DND-41 (cell line): ENCODE measurements at regions not wholly inside any gene's neighbourhood (a gene's known extent, or its start where the extent isn't known, plus 50 kb on each side); places are given as distances from the start of the nearest gene placed in this dataset.

Experiments used
- ATAC-seq: fragments of 200-7000 bp; cut with Tn5 transposase; 3 replicates; pipeline ENCODE4 v1.9.1; 2021; ENCODE audit warnings: low read depth; ENCODE audit not compliant: insufficient read depth
- DNase-seq: peaks from one replicate; pipeline ENCODE4 v3.0.0-alpha.2; 2020
- H2AFZ ChIP-seq: 2 replicates; pipeline ENCODE4 v1.6.0; 2012; ENCODE audit warnings: low read depth, low read length
- H3K27ac ChIP-seq: 2 replicates; pipeline ENCODE4 v1.5.1; 2012; ENCODE audit warnings: low read length, inconsistent platforms
- H3K27me3 ChIP-seq: fragments of 200-600 bp; sonication (generic); 2 replicates; pipeline ENCODE4 v1.6.0; 2012; ENCODE audit warnings: low read length, mild to moderate bottlenecking, inconsistent platforms; ENCODE audit not compliant: insufficient read depth, poor library complexity
- H3K36me3 ChIP-seq: 2 replicates; pipeline ENCODE4 v1.5.1; 2012; ENCODE audit warnings: low read length, inconsistent platforms; ENCODE audit not compliant: insufficient read depth
- H3K4me1 ChIP-seq: 2 replicates; pipeline ENCODE4 v1.5.1; 2012; ENCODE audit warnings: mild to moderate bottlenecking, low read length; ENCODE audit not compliant: insufficient read depth
- H3K4me2 ChIP-seq: 2 replicates; pipeline ENCODE4 v1.6.0; 2012; ENCODE audit warnings: mild to moderate bottlenecking, moderate library complexity, low read length, inconsistent platforms; ENCODE audit not compliant: insufficient read depth
- H3K4me3 ChIP-seq, 2 experiments: fragments of 200-600 bp in 1 of 2; shearing (Covaris generic) in 1 of 2; 2 replicates each; pipeline ENCODE4 v1.5.1; 2012 to 2016; ENCODE audit warnings: inconsistent platforms in 2 of 2, low read length in 2 of 2, mild to moderate bottlenecking in 2 of 2, low read depth in 1 of 2, moderate library complexity in 1 of 2
- H3K79me2 ChIP-seq: 2 replicates; pipeline ENCODE4 v1.6.0; 2012; ENCODE audit warnings: low read length, inconsistent platforms; ENCODE audit not compliant: insufficient read depth
- H3K9ac ChIP-seq: 2 replicates; pipeline ENCODE4 v1.6.0; 2012; ENCODE audit warnings: low read depth, mild to moderate bottlenecking, inconsistent platforms, low read length, moderate library complexity
- H3K9me3 ChIP-seq: 2 replicates; pipeline ENCODE4 v1.5.1; 2012; ENCODE audit warnings: low read length, moderate library complexity, mild to moderate bottlenecking, inconsistent platforms; ENCODE audit not compliant: insufficient read depth, severe bottlenecking
- H4K20me1 ChIP-seq: 2 replicates; pipeline ENCODE4 v1.6.0; 2012; ENCODE audit warnings: low read length; ENCODE audit not compliant: insufficient read depth
- EZH2 ChIP-seq: IDR thresholded peaks from 3 replicates; pipeline ENCODE4 v1.6.1; 2012; ENCODE audit warnings: borderline replicate concordance, low read depth, mild to moderate bottlenecking, moderate library complexity, low read length, inconsistent platforms; ENCODE audit not compliant: severe bottlenecking
- TF ChIP-seq, protein P1 (sequence below): IDR thresholded peaks from 2 replicates; pipeline ENCODE4 v1.5.1; 2012; ENCODE audit warnings: borderline replicate concordance, low read length, moderate library complexity, mild to moderate bottlenecking; ENCODE audit not compliant: poor library complexity, severe bottlenecking; ENCODE audit errors: extremely low read depth

DNA sequence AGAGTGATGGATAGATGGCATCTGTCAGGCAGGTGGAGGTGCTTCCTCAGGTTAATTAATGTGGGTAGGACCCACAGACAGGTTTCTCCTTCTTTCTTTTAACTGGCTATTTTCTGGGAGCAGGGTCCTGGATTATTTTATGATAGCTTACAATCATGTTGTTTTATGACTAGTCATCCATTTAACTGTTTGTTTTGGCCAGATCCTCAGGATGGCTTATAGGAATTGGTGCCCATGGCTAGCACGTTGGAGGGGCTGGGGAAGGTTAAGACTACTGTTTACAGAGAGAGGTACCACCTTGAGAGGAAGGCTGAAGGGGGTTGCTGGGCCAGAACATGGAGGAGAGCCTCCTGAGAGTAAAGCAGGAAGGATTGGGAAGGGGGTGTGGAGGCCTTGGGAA lies 78.0 kb upstream of the MGAT5 start:
- H3K4me2 ChIP-seq, result no peak overlapping the region
- H3K36me3 ChIP-seq, result no peaks in the 10 kb centered on the region
- no peak for TF ChIP-seq EZH2
- TF ChIP-seq, protein P1, sequence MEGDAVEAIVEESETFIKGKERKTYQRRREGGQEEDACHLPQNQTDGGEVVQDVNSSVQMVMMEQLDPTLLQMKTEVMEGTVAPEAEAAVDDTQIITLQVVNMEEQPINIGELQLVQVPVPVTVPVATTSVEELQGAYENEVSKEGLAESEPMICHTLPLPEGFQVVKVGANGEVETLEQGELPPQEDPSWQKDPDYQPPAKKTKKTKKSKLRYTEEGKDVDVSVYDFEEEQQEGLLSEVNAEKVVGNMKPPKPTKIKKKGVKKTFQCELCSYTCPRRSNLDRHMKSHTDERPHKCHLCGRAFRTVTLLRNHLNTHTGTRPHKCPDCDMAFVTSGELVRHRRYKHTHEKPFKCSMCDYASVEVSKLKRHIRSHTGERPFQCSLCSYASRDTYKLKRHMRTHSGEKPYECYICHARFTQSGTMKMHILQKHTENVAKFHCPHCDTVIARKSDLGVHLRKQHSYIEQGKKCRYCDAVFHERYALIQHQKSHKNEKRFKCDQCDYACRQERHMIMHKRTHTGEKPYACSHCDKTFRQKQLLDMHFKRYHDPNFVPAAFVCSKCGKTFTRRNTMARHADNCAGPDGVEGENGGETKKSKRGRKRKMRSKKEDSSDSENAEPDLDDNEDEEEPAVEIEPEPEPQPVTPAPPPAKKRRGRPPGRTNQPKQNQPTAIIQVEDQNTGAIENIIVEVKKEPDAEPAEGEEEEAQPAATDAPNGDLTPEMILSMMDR, result no peak
- no peaks in the 10 kb centered on the region for H3K27me3 ChIP-seq
- H3K4me3 ChIP-seq, result no peak overlapping the region
- H3K9me3 ChIP-seq, result no peaks in the 10 kb centered on the region
- no peak overlapping the region for H2AFZ ChIP-seq
- H4K20me1 ChIP-seq, result peaks cover 67% of the 10 kb centered on the region
- ATAC-seq (no peak), DNase-seq (no peak)
- H3K4me1 ChIP-seq, result no peaks in the 10 kb centered on the region
- no peak overlapping the region for H3K9ac ChIP-seq
- H3K79me2 ChIP-seq, result peaks cover 77% of the 10 kb centered on the region
- no peak overlapping the region for H3K27ac ChIP-seq

DNA sequence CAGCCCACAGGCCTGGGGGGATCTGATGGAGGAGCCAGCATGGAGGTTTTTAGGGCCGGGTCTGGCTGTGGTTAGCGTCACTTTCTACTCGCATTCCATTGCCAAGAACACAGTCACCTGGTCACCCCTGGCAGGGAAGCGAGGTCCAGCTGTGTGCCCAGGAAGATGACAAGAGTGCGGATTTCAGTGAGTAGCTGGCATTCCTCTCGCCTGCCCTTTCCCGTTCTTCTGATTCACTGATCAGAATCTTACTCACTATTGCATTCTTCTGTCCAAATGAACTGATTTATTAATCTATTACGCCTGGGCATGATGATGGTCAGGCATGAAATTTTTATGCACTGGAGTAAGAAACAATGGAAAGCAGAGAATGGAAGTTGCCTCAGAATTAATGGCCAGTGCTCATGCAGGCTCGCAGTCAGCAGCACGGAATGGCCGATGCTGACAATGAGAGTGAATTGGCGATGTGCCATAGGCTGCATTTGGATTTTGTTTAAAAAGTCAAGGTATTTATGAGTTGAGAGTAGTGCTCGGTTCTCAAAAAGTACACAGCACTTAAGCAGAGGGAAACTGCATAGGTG lies 76.4 kb upstream of the MGAT5 start:
- no peaks in the 10 kb centered on the region for H3K9me3 ChIP-seq
- no peak overlapping the region for H3K4me2 ChIP-seq
- H3K9ac ChIP-seq, result no peak overlapping the region
- H3K36me3 ChIP-seq, result no peaks in the 10 kb centered on the region
- H3K79me2 ChIP-seq, result peaks cover 81% of the 10 kb centered on the region
- no peak overlapping the region for H3K4me3 ChIP-seq
- peaks cover 67% of the 10 kb centered on the region for H4K20me1 ChIP-seq
- no peak overlapping the region for H3K27ac ChIP-seq
- no peaks in the 10 kb centered on the region for H3K27me3 ChIP-seq
- DNase-seq (no peak), ATAC-seq (no peak)
- H2AFZ ChIP-seq, result no peak overlapping the region
- TF ChIP-seq, protein P1, result no peak
- no peak for TF ChIP-seq EZH2
- H3K4me1 ChIP-seq, result peaks cover 10% of the 10 kb centered on the region

- Histone ChIP-seq H3K27me3 (no peaks in the 10 kb centered on the region), H4K20me1 (peaks cover 61% of the 10 kb centered on the region), H3K9ac (no peak overlapping the region), H3K27ac (no peak overlapping the region), H3K4me3 (no peak overlapping the region), H3K4me2 (no peak overlapping the region), H3K9me3 (no peaks in the 10 kb centered on the region), H3K36me3 (no peaks in the 10 kb centered on the region), H3K4me1 (peaks cover 10% of the 10 kb centered on the region), H2AFZ (no peak overlapping the region), H3K79me2 (peaks cover 81% of the 10 kb centered on the region)
- no peak for TF ChIP-seq EZH2
- peak; percentile 56 for ATAC-seq
- DNase-seq, result no peak
Measured at GRCh38 chr2:134178138-134178877, 75.6 kb upstream of the MGAT5 start.

GRCh38 chr2:134181219-134181618 lies 72.7 kb upstream of the MGAT5 start:
- Histone ChIP-seq H3K4me1 (peaks cover 10% of the 10 kb centered on the region), H2AFZ (no peak overlapping the region), H3K27me3 (no peaks in the 10 kb centered on the region), H3K27ac (0 out of 2 replicates have a peak overlapping the region, but pooled peaks have one; percentile 23), H3K9me3 (no peaks in the 10 kb centered on the region), H3K4me2 (no peak overlapping the region), H3K36me3 (0 out of 2 replicates have a peak, but pooled peaks cover 5% of the 10 kb centered on the region), H3K79me2 (peaks cover 83% of the 10 kb centered on the region), H4K20me1 (peaks cover 48% of the 10 kb centered on the region), H3K9ac (no peak overlapping the region), H3K4me3 (no peak overlapping the region)
- TF ChIP-seq EZH2, result no peak
- TF ChIP-seq, protein P1, result no peak
- ATAC-seq (peak; percentile 71), DNase-seq (peak; percentile 49)
